ENCODE measurements at regions not wholly inside any gene's neighbourhood (a gene's known extent, or its start where the extent isn't known, plus 50 kb on each side); places are given as distances from the start of the nearest gene placed in this dataset.

DNA sequence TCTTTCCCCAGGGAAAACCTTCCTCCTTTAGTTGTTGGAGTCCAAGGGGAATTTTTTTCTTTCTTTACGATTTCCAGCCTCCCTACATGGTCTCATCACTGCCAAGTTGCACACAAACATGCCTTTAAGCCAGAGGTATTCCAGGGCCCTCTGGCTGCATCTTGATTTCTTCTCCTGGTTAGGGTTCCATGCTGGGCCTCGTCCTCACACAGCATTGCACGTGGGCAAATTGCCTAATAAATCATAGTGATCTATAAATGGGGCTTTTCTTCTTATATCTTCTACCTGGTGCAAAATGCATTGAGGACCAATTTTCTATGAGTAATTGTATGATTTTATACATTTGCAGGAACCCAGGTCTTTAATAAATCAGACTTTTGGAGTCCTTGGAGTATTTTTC, 284.2 kb downstream of the C7orf25 start:
- no peak for TF ChIP-seq GABPA (IDR thresholded peaks at IDR 0.05; ENCODE audit: low read depth)
- TF ChIP-seq, protein P1, sequence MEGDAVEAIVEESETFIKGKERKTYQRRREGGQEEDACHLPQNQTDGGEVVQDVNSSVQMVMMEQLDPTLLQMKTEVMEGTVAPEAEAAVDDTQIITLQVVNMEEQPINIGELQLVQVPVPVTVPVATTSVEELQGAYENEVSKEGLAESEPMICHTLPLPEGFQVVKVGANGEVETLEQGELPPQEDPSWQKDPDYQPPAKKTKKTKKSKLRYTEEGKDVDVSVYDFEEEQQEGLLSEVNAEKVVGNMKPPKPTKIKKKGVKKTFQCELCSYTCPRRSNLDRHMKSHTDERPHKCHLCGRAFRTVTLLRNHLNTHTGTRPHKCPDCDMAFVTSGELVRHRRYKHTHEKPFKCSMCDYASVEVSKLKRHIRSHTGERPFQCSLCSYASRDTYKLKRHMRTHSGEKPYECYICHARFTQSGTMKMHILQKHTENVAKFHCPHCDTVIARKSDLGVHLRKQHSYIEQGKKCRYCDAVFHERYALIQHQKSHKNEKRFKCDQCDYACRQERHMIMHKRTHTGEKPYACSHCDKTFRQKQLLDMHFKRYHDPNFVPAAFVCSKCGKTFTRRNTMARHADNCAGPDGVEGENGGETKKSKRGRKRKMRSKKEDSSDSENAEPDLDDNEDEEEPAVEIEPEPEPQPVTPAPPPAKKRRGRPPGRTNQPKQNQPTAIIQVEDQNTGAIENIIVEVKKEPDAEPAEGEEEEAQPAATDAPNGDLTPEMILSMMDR (IDR thresholded peaks at IDR 0.05): no peak
- TF ChIP-seq, protein P2, sequence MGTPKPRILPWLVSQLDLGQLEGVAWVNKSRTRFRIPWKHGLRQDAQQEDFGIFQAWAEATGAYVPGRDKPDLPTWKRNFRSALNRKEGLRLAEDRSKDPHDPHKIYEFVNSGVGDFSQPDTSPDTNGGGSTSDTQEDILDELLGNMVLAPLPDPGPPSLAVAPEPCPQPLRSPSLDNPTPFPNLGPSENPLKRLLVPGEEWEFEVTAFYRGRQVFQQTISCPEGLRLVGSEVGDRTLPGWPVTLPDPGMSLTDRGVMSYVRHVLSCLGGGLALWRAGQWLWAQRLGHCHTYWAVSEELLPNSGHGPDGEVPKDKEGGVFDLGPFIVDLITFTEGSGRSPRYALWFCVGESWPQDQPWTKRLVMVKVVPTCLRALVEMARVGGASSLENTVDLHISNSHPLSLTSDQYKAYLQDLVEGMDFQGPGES (IDR thresholded peaks at IDR 0.05; ENCODE audit: low read depth, low read length): no peak

Data from SK-N-SH (cell line).